ENCODE measurements at regions not wholly inside any gene's neighbourhood (a gene's known extent, or its start where the extent isn't known, plus 50 kb on each side); places are given as distances from the start of the nearest gene placed in this dataset.

GRCh38 chr2:487186-488079, 189.8 kb downstream of the TMEM18 start:
- Histone ChIP-seq H3K9me2 (ENCODE audit: insufficient read depth) (no peaks in the 10 kb centered on the region), H3K4me3 (replicated peaks in 1 of 2; ENCODE audit: low read depth in 1 of 2, low read length in 2 of 2) (no peak overlapping the region), H3K4me2 (ENCODE audit: low read length) (no peak overlapping the region), H3K27ac (ENCODE audit: low read depth, low read length) (no peak overlapping the region), H4K20me1 (ENCODE audit: insufficient read depth) (no peaks in the 10 kb centered on the region), H3K4me1 (ENCODE audit: control insufficient read depth in 1 of 2, insufficient read depth in 2 of 2, low read length in 2 of 2) (no peaks in the 10 kb centered on the region), H3K27me3 (ENCODE audit: insufficient read depth, low read length) (peaks cover under 1% of the 10 kb centered on the region; the same call in 1 of the 2 replicates), H3K9ac (ENCODE audit: low read length) (no peak overlapping the region), H3K79me2 (ENCODE audit: insufficient read depth, low read length) (no peaks in the 10 kb centered on the region), H2AFZ (ENCODE audit: low read depth, low read length, poor library complexity, severe bottlenecking) (no peak overlapping the region), H3K36me3 (ENCODE audit: control insufficient read depth in 1 of 2, insufficient read depth in 2 of 2, low read length in 2 of 2) (no peaks in the 10 kb centered on the region), H3K9me3 (ENCODE audit: control insufficient read depth in 1 of 2, insufficient read depth in 1 of 2, low read depth in 1 of 2, low read length in 2 of 2) (no peaks in the 10 kb centered on the region)
- no TSS peak for BruUV-seq (replicated peaks)
- intact Hi-C loops (cut with micrococcal nuclease) = no loop called here
- ChIA-PET POLR2A (no interaction called here), CTCF (no interaction called here), RAD21 (ENCODE audit: low non-redundant PET in 1 of 2, low total read pairs in 2 of 2, uncharacterized antibody in 2 of 2, unreplicated experiment in 2 of 2) (no interaction called here)
- TF ChIP-seq FOSL1 (IDR thresholded peaks at IDR 0.05; ENCODE audit: low read depth) (no peak), ZBTB33 (IDR thresholded peaks at IDR 0.05; ENCODE audit: extremely low read depth, insufficient replicate concordance, low read length) (no peak), POLR2A (IDR thresholded peaks at IDR 0.05; ENCODE audit: borderline replicate concordance, extremely low read depth, insufficient read depth, insufficient read length) (no peak), EGR1 (IDR thresholded peaks at IDR 0.05; ENCODE audit: low read depth) (no peak), CBX3 (IDR thresholded peaks at IDR 0.05; ENCODE audit: low read depth) (no peak), ELF1 (IDR thresholded peaks at IDR 0.05; ENCODE audit: borderline replicate concordance, low read depth) (no peak), EZH2phosphoT487 (IDR thresholded peaks at IDR 0.05; ENCODE audit: borderline replicate concordance) (no peak), ATF3 (IDR thresholded peaks at IDR 0.05) (no peak), CEBPB (IDR thresholded peaks at IDR 0.05; ENCODE audit: low read depth) (no peak), CTCF (IDR thresholded peaks at IDR 0.05 in 2 of 3, conservative IDR thresholded peaks at IDR 0.05 in 1 of 3; ENCODE audit: borderline replicate concordance in 1 of 3, insufficient read depth in 1 of 3, low read depth in 2 of 3, low read length in 2 of 3) (no peak), SRF (IDR thresholded peaks at IDR 0.05; ENCODE audit: low read depth) (no peak), MAX (IDR thresholded peaks at IDR 0.05) (no peak), ZFX (IDR thresholded peaks at IDR 0.05) (no peak), YY1 (IDR thresholded peaks at IDR 0.05; ENCODE audit: extremely low read depth, insufficient replicate concordance, low read depth, low read length) (no peak), SP1 (IDR thresholded peaks at IDR 0.05; ENCODE audit: low read depth) (no peak)
- ATAC-seq (no peak), DNase-seq (ENCODE audit: low read depth, low spot score) (no peak)

Data from HCT116 (cell line).